Parathyroid adenoma (tissue), 2 donors: ENCODE measurements at regions not wholly inside any gene's neighbourhood (a gene's known extent, or its start where the extent isn't known, plus 50 kb on each side); places are given as distances from the start of the nearest gene placed in this dataset.
"Not testable (repeated sequence)": the region's sequence is repeated elsewhere in the genome, so short reads cannot be mapped to it uniquely, and the experiment has no call there.

Experiments used
- H2AFZ ChIP-seq: fragments of 300-600 bp; sonication (generic); one replicate; pipeline ENCODE4 v1.7.0; 2017; ENCODE audit warnings: antibody characterized with exemption, mild to moderate bottlenecking
- H3K27ac ChIP-seq: fragments of 300-600 bp; sonication (generic); one replicate; pipeline ENCODE4 v1.7.0; 2017
- H3K27me3 ChIP-seq: fragments of 300-600 bp; sonication (generic); one replicate; pipeline ENCODE4 v1.7.0; 2017; ENCODE audit warnings: low read length; ENCODE audit not compliant: control insufficient read depth, insufficient read depth
- H3K36me3 ChIP-seq: fragments of 300-600 bp; sonication (generic); one replicate; pipeline ENCODE4 v1.7.0; 2017; ENCODE audit warnings: low read length; ENCODE audit not compliant: control insufficient read depth, insufficient read depth
- H3K4me1 ChIP-seq: fragments of 300-600 bp; sonication (generic); one replicate; pipeline ENCODE4 v1.7.0; 2017; ENCODE audit warnings: control low read depth
- H3K4me2 ChIP-seq: fragments of 300-600 bp; sonication (generic); one replicate; pipeline ENCODE4 v1.7.0; 2017; ENCODE audit warnings: low read length
- H3K4me3 ChIP-seq: fragments of 300-600 bp; sonication (generic); one replicate; pipeline ENCODE4 v1.7.0; 2017; ENCODE audit warnings: low read depth, low read length
- H3K79me2 ChIP-seq: fragments of 300-600 bp; sonication (generic); one replicate; pipeline ENCODE4 v1.7.0; 2017; ENCODE audit warnings: control low read depth
- H3K9ac ChIP-seq: fragments of 300-600 bp; sonication (generic); one replicate; pipeline ENCODE4 v1.7.0; 2017; ENCODE audit warnings: mild to moderate bottlenecking
- H3K9me3 ChIP-seq: fragments of 300-600 bp; sonication (generic); one replicate; pipeline ENCODE4 v1.7.0; 2017; ENCODE audit warnings: low read length; ENCODE audit not compliant: control insufficient read depth
- CTCF ChIP-seq: fragments of 300-600 bp; sonication (generic); IDR thresholded peaks from one replicate; pipeline ENCODE4 v1.7.0; 2017; ENCODE audit warnings: antibody characterized with exemption, mild to moderate bottlenecking
- donor health status: primary hyperparathyroidism.

- Histone ChIP-seq H3K4me3 (no peak overlapping the region), H3K9me3 (no peaks in the 10 kb centered on the region), H3K4me2 (no peak overlapping the region), H3K79me2 (no peaks in the 10 kb centered on the region), H3K9ac (no peak overlapping the region), H3K36me3 (no peaks in the 10 kb centered on the region), H3K27ac (no peak overlapping the region), H2AFZ (no peak overlapping the region), H3K27me3 (no peaks in the 10 kb centered on the region), H3K4me1 (no peaks in the 10 kb centered on the region)
- TF ChIP-seq CTCF = no peak
Observed at GRCh38 chr3:137191133-137191923, 233.5 kb downstream of the IL20RB start.

- Histone ChIP-seq H3K4me3 (no peak overlapping the region), H3K4me1 (no peaks in the 10 kb centered on the region), H3K27ac (no peak overlapping the region), H3K36me3 (no peaks in the 10 kb centered on the region), H3K4me2 (no peak overlapping the region), H3K79me2 (no peaks in the 10 kb centered on the region), H3K27me3 (no peaks in the 10 kb centered on the region), H3K9ac (no peak overlapping the region), H2AFZ (no peak overlapping the region), H3K9me3 (no peaks in the 10 kb centered on the region)
- no peak for TF ChIP-seq CTCF
Observed at GRCh38 chr3:137191951-137192350, 234.2 kb downstream of the IL20RB start.

- no peak overlapping the region for H3K4me3 ChIP-seq
- H3K9ac ChIP-seq = no peak overlapping the region
- H3K4me1 ChIP-seq = no peaks in the 10 kb centered on the region
- no peaks in the 10 kb centered on the region for H3K27me3 ChIP-seq
- H3K4me2 ChIP-seq = no peak overlapping the region
- no peak overlapping the region for H2AFZ ChIP-seq
- TF ChIP-seq CTCF = no peak
- no peaks in the 10 kb centered on the region for H3K9me3 ChIP-seq
- H3K27ac ChIP-seq = no peak overlapping the region
- H3K79me2 ChIP-seq = no peaks in the 10 kb centered on the region
- no peaks in the 10 kb centered on the region for H3K36me3 ChIP-seq
Observed at GRCh38 chr3:137194301-137194700, 236.5 kb downstream of the IL20RB start.

- H3K4me3 ChIP-seq, H3K4me2 ChIP-seq, H3K9ac ChIP-seq, H3K9me3 ChIP-seq, H2AFZ ChIP-seq, H3K79me2 ChIP-seq, H3K4me1 ChIP-seq, H3K27me3 ChIP-seq, H3K27ac ChIP-seq, H3K36me3 ChIP-seq: not testable (repeated sequence)
Observed at GRCh38 chr3:137198374-137198773, 240.6 kb downstream of the IL20RB start.

- no peak overlapping the region for H3K9ac ChIP-seq
- no peaks in the 10 kb centered on the region for H3K4me1 ChIP-seq
- no peak for TF ChIP-seq CTCF
- no peaks in the 10 kb centered on the region for H3K79me2 ChIP-seq
- no peak overlapping the region for H3K4me2 ChIP-seq
- H3K36me3 ChIP-seq = no peaks in the 10 kb centered on the region
- no peak overlapping the region for H2AFZ ChIP-seq
- no peaks in the 10 kb centered on the region for H3K27me3 ChIP-seq
- H3K9me3 ChIP-seq = no peaks in the 10 kb centered on the region
- no peak overlapping the region for H3K4me3 ChIP-seq
- H3K27ac ChIP-seq = no peak overlapping the region
Observed at GRCh38 chr3:137199678-137200077, 241.9 kb downstream of the IL20RB start.
